ENCODE measurements at regions not wholly inside any gene's neighbourhood (a gene's known extent, or its start where the extent isn't known, plus 50 kb on each side); places are given as distances from the start of the nearest gene placed in this dataset.

DNA sequence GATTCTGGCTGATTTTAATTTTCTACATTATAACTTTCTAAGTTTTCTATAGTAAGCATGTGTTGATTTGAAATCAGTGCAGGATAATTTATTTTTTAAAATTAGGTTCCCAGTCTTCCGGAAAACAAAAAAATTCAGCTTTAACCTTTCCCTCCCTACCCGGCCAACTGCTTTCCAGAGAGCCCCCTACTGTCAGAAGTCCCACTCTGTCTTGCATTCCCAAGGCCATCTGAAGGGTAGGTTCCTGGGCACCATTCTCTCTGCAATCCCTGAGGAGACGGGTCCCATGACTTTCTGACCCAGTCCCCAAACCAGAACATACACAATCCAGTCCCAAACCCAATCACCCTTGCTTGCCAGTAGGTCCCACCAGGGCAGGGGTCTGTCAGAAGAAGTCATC, 200.3 kb downstream of the CYLD start:
- no TSS peak for BruUV-seq (replicated peaks)
- intact Hi-C loops (cut with micrococcal nuclease) (no loop called here), dilution Hi-C loops (cut with MboI; ENCODE audit: extremely low pct_ligation_motif_present, low sequenced_read_pairs) (no loop called here)
- CTCF ChIA-PET: no interaction called here
- no peak for DNase-seq (ENCODE audit: low read depth, low spot score)
- H3K27me3 ChIP-seq (ENCODE audit: control insufficient read depth in 2 of 2, insufficient read depth in 2 of 2, low read length in 2 of 2): no peaks in the 10 kb centered on the region
- no peak overlapping the region for H3K4me2 ChIP-seq (ENCODE audit: insufficient read depth, low read length)
- no peak overlapping the region for H3K9ac ChIP-seq (replicated peaks; ENCODE audit: extremely low read depth, insufficient read depth, low read length)
- H3K9me3 ChIP-seq (replicated peaks; ENCODE audit: control insufficient read depth, insufficient read depth, low read length): no peaks in the 10 kb centered on the region
- TF ChIP-seq GATA2 (IDR thresholded peaks at IDR 0.05; ENCODE audit: insufficient read depth, insufficient read length, low read depth, low read length) (no peak), EZH2 (IDR thresholded peaks at IDR 0.05; ENCODE audit: borderline replicate concordance, low read depth, low read length, severe bottlenecking) (no peak), JUN (IDR thresholded peaks at IDR 0.05; ENCODE audit: borderline replicate concordance, insufficient read depth, insufficient read length, low read depth) (no peak), FOS (IDR thresholded peaks at IDR 0.05; ENCODE audit: borderline replicate concordance, insufficient read depth, low read length) (no peak), POLR2A (IDR thresholded peaks at IDR 0.05; ENCODE audit: low read depth, low read length) (no peak), MYC (IDR thresholded peaks at IDR 0.05; ENCODE audit: low read depth, low read length) (no peak), POLR2AphosphoS5 (IDR thresholded peaks at IDR 0.05; ENCODE audit: insufficient read depth, low read depth, low read length) (no peak)
- TF ChIP-seq, protein P1, sequence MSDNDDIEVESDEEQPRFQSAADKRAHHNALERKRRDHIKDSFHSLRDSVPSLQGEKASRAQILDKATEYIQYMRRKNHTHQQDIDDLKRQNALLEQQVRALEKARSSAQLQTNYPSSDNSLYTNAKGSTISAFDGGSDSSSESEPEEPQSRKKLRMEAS (IDR thresholded peaks at IDR 0.05; ENCODE audit: insufficient read depth, insufficient read length): no peak
- TF ChIP-seq, protein P2, sequence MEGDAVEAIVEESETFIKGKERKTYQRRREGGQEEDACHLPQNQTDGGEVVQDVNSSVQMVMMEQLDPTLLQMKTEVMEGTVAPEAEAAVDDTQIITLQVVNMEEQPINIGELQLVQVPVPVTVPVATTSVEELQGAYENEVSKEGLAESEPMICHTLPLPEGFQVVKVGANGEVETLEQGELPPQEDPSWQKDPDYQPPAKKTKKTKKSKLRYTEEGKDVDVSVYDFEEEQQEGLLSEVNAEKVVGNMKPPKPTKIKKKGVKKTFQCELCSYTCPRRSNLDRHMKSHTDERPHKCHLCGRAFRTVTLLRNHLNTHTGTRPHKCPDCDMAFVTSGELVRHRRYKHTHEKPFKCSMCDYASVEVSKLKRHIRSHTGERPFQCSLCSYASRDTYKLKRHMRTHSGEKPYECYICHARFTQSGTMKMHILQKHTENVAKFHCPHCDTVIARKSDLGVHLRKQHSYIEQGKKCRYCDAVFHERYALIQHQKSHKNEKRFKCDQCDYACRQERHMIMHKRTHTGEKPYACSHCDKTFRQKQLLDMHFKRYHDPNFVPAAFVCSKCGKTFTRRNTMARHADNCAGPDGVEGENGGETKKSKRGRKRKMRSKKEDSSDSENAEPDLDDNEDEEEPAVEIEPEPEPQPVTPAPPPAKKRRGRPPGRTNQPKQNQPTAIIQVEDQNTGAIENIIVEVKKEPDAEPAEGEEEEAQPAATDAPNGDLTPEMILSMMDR (IDR thresholded peaks at IDR 0.05; ENCODE audit: extremely low read depth in 1 of 2, insufficient read depth in 1 of 2, low read depth in 1 of 2, low read length in 2 of 2): no peak
- no peaks in the 10 kb centered on the region for H3K9me1 ChIP-seq (replicated peaks; ENCODE audit: control insufficient read depth, extremely low read depth, insufficient read depth, low read length)
- H2AFZ ChIP-seq (ENCODE audit: low read depth, low read length): no peak overlapping the region
- POLR2A ChIA-PET: no interaction called here
- no peak overlapping the region for H3K4me3 ChIP-seq (replicated peaks in 1 of 3; ENCODE audit: insufficient read depth in 1 of 3, low read depth in 1 of 3, low read length in 3 of 3)
- H3K36me3 ChIP-seq (ENCODE audit: control insufficient read depth in 2 of 2, extremely low read depth in 1 of 2, insufficient read depth in 2 of 2, low read length in 2 of 2): no peaks in the 10 kb centered on the region
- H3K4me1 ChIP-seq (ENCODE audit: control insufficient read depth, extremely low read depth, insufficient read depth, low read length): no peaks in the 10 kb centered on the region
- H3K27ac ChIP-seq (ENCODE audit: insufficient read depth, low read depth, low read length): no peak overlapping the region
- H3K79me2 ChIP-seq (ENCODE audit: control insufficient read depth, insufficient read depth, low read length): no peaks in the 10 kb centered on the region
- no peaks in the 10 kb centered on the region for H4K20me1 ChIP-seq (replicated peaks; ENCODE audit: control insufficient read depth, extremely low read depth, insufficient read depth, low read length)
- FAIRE-seq: no peak

Measured in endothelial cell of umbilical vein (primary cell).